HG03280 (cell line): ENCODE measurements at regions not wholly inside any gene's neighbourhood (a gene's known extent, or its start where the extent isn't known, plus 50 kb on each side); places are given as distances from the start of the nearest gene placed in this dataset.
A peak's percentile ranks its signal among the peaks of the same experiment; 100 is the strongest.

Experiments
- ATAC-seq: cut with Tn5 transposase; IDR thresholded peaks from one replicate; pipeline ENCODE4 v1.9.1; 2021; ENCODE audit warnings: mild to moderate bottlenecking, moderate library complexity; ENCODE audit not compliant: unreplicated experiment

GRCh38 chr3:193187070-193187722, 53.8 kb upstream of the PLAAT1 start:
- ATAC-seq = no peak

GRCh38 chr3:193190146-193190786, 50.8 kb upstream of the PLAAT1 start:
- peak; percentile 75 for ATAC-seq
